Stimulated activated effector memory CD8-positive, alpha-beta T cell treated with anti-CD3 and anti-CD28 coated beads, Interleukin-12 subunit alpha, Interleukin-12 subunit beta, amount 100 ng/mL, for 72 hours (primary cell): ENCODE measurements at regions not wholly inside any gene's neighbourhood (a gene's known extent, or its start where the extent isn't known, plus 50 kb on each side); places are given as distances from the start of the nearest gene placed in this dataset.
"Not testable (repeated sequence)": the region's sequence is repeated elsewhere in the genome, so short reads cannot be mapped to it uniquely, and the experiment has no call there.

Source experiments
- ATAC-seq: fragments of 150-1000 bp; cut with Tn5 transposase; 2 replicates; pipeline ENCODE4 v1.10.0; 2021
- DNase-seq, 2 donors: peaks; one replicate each; pipeline ENCODE4 v3.0.0; 2021 to 2022; ENCODE audit warnings: low spot score in 2 of 2
- H3K27ac Mint-ChIP-seq: one replicate; pipeline ENCODE4 v1.8.0; 2022; ENCODE audit warnings: mild to moderate bottlenecking, mixed read lengths
- H3K36me3 Mint-ChIP-seq: one replicate; pipeline ENCODE4 v1.8.0; 2022; ENCODE audit warnings: mild to moderate bottlenecking, mixed read lengths
- H3K4me1 Mint-ChIP-seq: one replicate; pipeline ENCODE4 v1.8.0; 2022; ENCODE audit warnings: mixed read lengths
- H3K4me3 Mint-ChIP-seq: one replicate; pipeline ENCODE4 v1.8.0; 2022; ENCODE audit warnings: mild to moderate bottlenecking, mixed read lengths
- H3K9me3 Mint-ChIP-seq: one replicate; pipeline ENCODE4 v1.8.0; 2022; ENCODE audit warnings: mixed read lengths

- no peak overlapping the region for H3K27ac Mint-ChIP-seq
- H3K4me3 Mint-ChIP-seq = no peak overlapping the region
- no peaks in the 10 kb centered on the region for H3K4me1 Mint-ChIP-seq
- no peaks in the 10 kb centered on the region for H3K36me3 Mint-ChIP-seq
- ATAC-seq (no peak), DNase-seq (no peak)
- peaks cover 20% of the 10 kb centered on the region for H3K9me3 Mint-ChIP-seq
These were observed 365.3 kb downstream of the TENT5A start for GRCh38 chr6:81387163-81387562.

GRCh38 chr6:81384921-81385320, 367.6 kb downstream of the TENT5A start:
- ATAC-seq (no peak), DNase-seq (no peak)
- Mint-ChIP-seq H3K4me1 (no peaks in the 10 kb centered on the region), H3K4me3 (no peak overlapping the region), H3K36me3 (no peaks in the 10 kb centered on the region), H3K27ac (no peak overlapping the region), H3K9me3 (peaks cover 13% of the 10 kb centered on the region)

DNA sequence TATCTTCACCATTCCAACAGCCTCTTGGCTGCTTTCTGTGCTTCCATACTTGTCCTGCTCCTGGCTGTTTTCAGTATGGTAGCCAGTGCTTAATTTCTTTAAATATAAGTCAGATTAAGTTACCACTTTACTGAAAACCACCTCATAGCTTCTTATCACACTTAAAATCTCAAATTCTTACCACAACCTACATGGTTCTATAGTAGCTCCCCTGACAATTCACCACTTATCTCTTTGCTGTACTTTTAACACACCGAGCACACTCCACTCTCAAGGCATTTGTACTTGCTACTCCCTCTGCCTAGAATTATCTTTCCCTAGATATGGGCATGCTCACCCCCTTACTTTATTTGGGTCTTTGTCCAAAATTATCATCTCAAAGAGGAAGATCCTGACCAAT, 369.0 kb downstream of the TENT5A start:
- H3K4me3 Mint-ChIP-seq = no peak overlapping the region
- H3K4me1 Mint-ChIP-seq = no peaks in the 10 kb centered on the region
- H3K36me3 Mint-ChIP-seq = no peaks in the 10 kb centered on the region
- H3K27ac Mint-ChIP-seq = no peak overlapping the region
- H3K9me3 Mint-ChIP-seq = peaks cover 16% of the 10 kb centered on the region
- no peak for DNase-seq
- ATAC-seq = no peak

DNA sequence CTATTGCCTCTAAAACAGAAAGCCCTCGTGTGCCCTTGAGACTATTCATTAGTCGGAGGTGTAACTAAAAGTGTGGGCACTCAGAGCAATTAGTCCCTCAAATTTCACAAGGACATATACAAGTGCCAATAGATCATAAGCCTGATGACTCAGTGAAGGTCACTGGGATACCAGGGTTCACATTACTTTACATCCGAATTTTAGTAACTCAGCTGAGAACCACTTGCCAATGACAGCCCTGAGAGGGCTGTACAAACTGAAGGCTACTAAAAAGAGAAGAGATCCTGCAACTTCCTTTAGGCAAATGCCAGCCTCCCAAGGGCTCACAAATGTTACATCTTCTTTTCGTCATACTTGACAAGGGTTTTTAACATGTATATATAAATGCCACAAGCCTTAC, 369.6 kb downstream of the TENT5A start:
- H3K4me1 Mint-ChIP-seq = no peaks in the 10 kb centered on the region
- H3K27ac Mint-ChIP-seq = no peak overlapping the region

DNA sequence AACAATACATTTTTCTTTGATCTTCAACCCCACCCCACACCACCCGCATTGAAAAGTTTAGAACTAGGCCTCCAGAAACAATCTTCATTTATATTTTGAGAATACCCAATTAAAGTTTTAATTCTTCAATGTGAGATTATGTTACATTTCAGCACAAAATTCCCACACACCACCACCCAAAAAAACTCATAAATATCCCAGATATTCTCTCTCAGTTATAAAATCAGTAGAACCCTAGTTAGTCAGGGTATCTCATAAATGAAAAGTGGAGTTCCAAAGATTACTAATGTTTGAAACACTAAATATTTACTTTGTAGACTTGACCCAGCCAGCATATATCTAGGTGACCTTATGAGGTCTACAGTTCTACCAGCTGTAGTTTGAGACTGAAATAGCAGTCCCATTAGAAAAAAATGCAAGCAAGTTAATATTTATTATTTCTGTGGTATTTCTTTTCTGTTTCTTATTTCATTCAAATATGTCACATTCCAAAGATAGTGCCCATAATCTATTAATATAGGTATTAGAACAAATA, 371.0 kb downstream of the TENT5A start:
- Mint-ChIP-seq H3K4me3 (no peak overlapping the region), H3K36me3 (no peaks in the 10 kb centered on the region), H3K4me1 (no peaks in the 10 kb centered on the region), H3K9me3 (peaks cover 14% of the 10 kb centered on the region), H3K27ac (no peak overlapping the region)
- DNase-seq = no peak
- no peak for ATAC-seq

More for the DNA sequence above, 369.6 kb downstream of the TENT5A start:
- Mint-ChIP-seq H3K9me3 (peaks cover 16% of the 10 kb centered on the region), H3K4me3 (no peak overlapping the region), H3K36me3 (no peaks in the 10 kb centered on the region)
- ATAC-seq (no peak), DNase-seq (no peak)

- DNase-seq (no peak), ATAC-seq (no peak)
- Mint-ChIP-seq H3K27ac (no peak overlapping the region), H3K36me3 (no peaks in the 10 kb centered on the region), H3K4me3 (no peak overlapping the region), H3K9me3 (peaks cover 11% of the 10 kb centered on the region), H3K4me1 (no peaks in the 10 kb centered on the region)
These were observed 371.7 kb downstream of the TENT5A start for GRCh38 chr6:81380718-81381338.

GRCh38 chr6:81376745-81377144, 375.7 kb downstream of the TENT5A start:
- Mint-ChIP-seq H3K4me1 (no peaks in the 10 kb centered on the region), H3K36me3 (no peaks in the 10 kb centered on the region), H3K9me3 (peaks cover 3% of the 10 kb centered on the region), H3K4me3 (no peak overlapping the region), H3K27ac (no peak overlapping the region)
- ATAC-seq = no peak
- no peak for DNase-seq

DNA sequence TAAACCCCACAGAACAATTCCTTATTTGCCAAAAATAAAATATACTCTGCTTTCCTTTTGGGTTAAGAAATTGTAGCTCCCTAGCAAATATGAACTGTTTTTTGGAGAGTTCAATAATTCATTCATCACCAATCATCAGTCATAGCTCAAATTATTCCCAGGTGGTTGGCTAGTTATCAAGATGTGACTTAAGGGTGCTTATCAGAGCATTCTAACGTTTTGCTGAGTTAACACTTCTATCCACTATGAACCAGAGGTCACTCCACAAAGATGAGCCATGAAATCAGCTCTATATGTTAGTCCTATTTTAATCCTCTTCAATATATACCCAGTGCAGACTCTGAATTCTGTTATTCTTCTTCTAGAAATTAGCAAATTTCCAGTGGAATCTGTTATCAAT, 379.1 kb downstream of the TENT5A start:
- H3K36me3 Mint-ChIP-seq = no peaks in the 10 kb centered on the region
- no peaks in the 10 kb centered on the region for H3K4me1 Mint-ChIP-seq
- no peak overlapping the region for H3K27ac Mint-ChIP-seq

DNA sequence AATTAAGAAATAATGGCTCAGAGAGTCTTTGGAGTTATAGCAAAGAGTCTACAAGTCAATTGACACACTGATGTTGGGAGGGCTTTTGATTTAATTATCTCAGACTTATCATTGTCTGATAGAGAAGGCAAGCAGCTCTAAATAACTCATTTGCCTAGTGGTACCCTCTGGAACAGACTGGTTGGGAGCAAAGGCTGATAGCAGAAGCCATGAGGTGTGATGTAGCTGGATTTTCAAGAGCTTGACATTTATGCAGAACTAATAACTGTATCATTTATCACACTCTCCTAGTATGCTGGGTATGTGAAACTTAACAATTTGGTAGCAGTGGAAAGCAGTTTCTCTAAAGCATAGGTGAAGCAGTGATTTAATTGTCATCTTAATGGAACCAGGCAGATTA, 380.6 kb downstream of the TENT5A start:
- H3K4me3 Mint-ChIP-seq = no peak overlapping the region
- peaks cover 2% of the 10 kb centered on the region for H3K9me3 Mint-ChIP-seq
- no peaks in the 10 kb centered on the region for H3K4me1 Mint-ChIP-seq
- ATAC-seq (no peak), DNase-seq (no peak)
- no peaks in the 10 kb centered on the region for H3K36me3 Mint-ChIP-seq
- no peak overlapping the region for H3K27ac Mint-ChIP-seq

More for the DNA sequence above, 379.1 kb downstream of the TENT5A start:
- H3K9me3 Mint-ChIP-seq = peaks cover 2% of the 10 kb centered on the region
- DNase-seq = no peak
- no peak for ATAC-seq
- no peak overlapping the region for H3K4me3 Mint-ChIP-seq

GRCh38 chr6:81366972-81367371, 385.5 kb downstream of the TENT5A start:
- ATAC-seq (no peak), DNase-seq (no peak)
- no peak overlapping the region for H3K4me3 Mint-ChIP-seq
- H3K4me1 Mint-ChIP-seq = no peaks in the 10 kb centered on the region
- H3K36me3 Mint-ChIP-seq = no peaks in the 10 kb centered on the region
- H3K9me3 Mint-ChIP-seq = peaks cover 2% of the 10 kb centered on the region
- no peak overlapping the region for H3K27ac Mint-ChIP-seq

GRCh38 chr6:81362246-81362645, 390.2 kb downstream of the TENT5A start:
- no peak overlapping the region for H3K27ac Mint-ChIP-seq
- no peak for DNase-seq
- no peak for ATAC-seq
- H3K36me3 Mint-ChIP-seq = no peaks in the 10 kb centered on the region
- H3K4me3 Mint-ChIP-seq = no peak overlapping the region
- H3K9me3 Mint-ChIP-seq = no peaks in the 10 kb centered on the region
- no peaks in the 10 kb centered on the region for H3K4me1 Mint-ChIP-seq

- DNase-seq (no peak), ATAC-seq (no peak)
- H3K27ac Mint-ChIP-seq = no peak overlapping the region
- no peaks in the 10 kb centered on the region for H3K4me1 Mint-ChIP-seq
- H3K4me3 Mint-ChIP-seq = no peak overlapping the region
- H3K9me3 Mint-ChIP-seq = peaks cover 23% of the 10 kb centered on the region
- H3K36me3 Mint-ChIP-seq = no peaks in the 10 kb centered on the region
These were observed 399.2 kb downstream of the TENT5A start for GRCh38 chr6:81353262-81353661.

DNA sequence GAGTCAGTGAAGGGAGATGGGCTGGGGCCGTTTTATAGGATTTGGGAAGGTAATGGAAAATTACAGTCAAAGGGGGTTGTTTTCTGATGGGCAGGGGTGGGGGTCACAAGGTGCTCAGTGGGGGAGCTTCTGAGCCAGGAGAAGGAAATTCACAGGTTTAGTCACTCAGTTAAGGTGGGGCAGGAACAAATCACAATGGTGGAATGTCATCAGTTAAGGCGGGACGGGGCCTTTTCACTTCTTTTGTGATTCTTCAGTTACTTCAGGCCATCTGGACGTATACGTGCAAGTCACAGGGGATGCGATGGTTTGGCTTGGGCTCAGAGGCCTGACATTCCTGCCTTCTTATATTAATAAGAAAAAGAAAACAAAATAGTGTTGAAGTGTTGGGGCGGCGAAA, 408.5 kb downstream of the TENT5A start:
- not testable (repeated sequence) for H3K4me3 Mint-ChIP-seq, ATAC-seq, H3K36me3 Mint-ChIP-seq, H3K4me1 Mint-ChIP-seq, H3K27ac Mint-ChIP-seq, DNase-seq
- H3K9me3 Mint-ChIP-seq = peaks cover 15% of the 10 kb centered on the region

- no peak for ATAC-seq
- DNase-seq = no peak
- H3K27ac Mint-ChIP-seq = no peak overlapping the region
- H3K4me1 Mint-ChIP-seq = no peaks in the 10 kb centered on the region
- peaks cover 10% of the 10 kb centered on the region for H3K9me3 Mint-ChIP-seq
- no peaks in the 10 kb centered on the region for H3K36me3 Mint-ChIP-seq
- H3K4me3 Mint-ChIP-seq = no peak overlapping the region
These were observed 411.5 kb downstream of the TENT5A start for GRCh38 chr6:81340946-81341345.

GRCh38 chr6:81331526-81331925, 421.0 kb downstream of the TENT5A start:
- H3K36me3 Mint-ChIP-seq = no peaks in the 10 kb centered on the region
- H3K4me3 Mint-ChIP-seq = no peak overlapping the region
- DNase-seq (no peak), ATAC-seq (no peak)
- no peaks in the 10 kb centered on the region for H3K4me1 Mint-ChIP-seq
- H3K9me3 Mint-ChIP-seq = peaks cover 12% of the 10 kb centered on the region
- H3K27ac Mint-ChIP-seq = no peak overlapping the region

DNA sequence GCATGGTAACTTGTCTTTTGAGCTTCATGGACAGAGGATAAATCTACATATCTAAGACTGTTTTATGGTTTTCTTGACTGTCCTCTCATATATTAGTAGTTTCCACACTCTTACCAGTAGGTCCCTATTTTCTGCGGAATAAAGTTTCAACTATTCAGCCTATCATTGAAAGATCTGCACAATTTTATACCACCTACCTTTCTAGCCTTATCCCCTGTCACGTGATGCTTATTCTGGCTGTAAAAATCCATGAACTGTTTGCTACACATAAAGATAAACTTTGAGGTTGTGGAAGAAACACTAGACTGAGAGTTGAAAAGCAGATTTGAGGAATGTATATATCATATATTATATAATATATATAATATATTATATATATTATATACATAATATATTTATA, 423.8 kb downstream of the TENT5A start:
- Mint-ChIP-seq H3K4me3 (no peak overlapping the region), H3K4me1 (no peaks in the 10 kb centered on the region), H3K9me3 (peaks cover 7% of the 10 kb centered on the region)

More for the DNA sequence above, 423.8 kb downstream of the TENT5A start:
- ATAC-seq (no peak), DNase-seq (no peak)
- Mint-ChIP-seq H3K36me3 (no peaks in the 10 kb centered on the region), H3K27ac (no peak overlapping the region)
